Suppressor macrophage treated with lipopolysaccharide for 1 hour (primary cell): ENCODE measurements at regions not wholly inside any gene's neighbourhood (a gene's known extent, or its start where the extent isn't known, plus 50 kb on each side); places are given as distances from the start of the nearest gene placed in this dataset.
"Not testable (repeated sequence)": the region's sequence is repeated elsewhere in the genome, so short reads cannot be mapped to it uniquely, and the experiment has no call there.

Experiments used
- DNase-seq, 3 donors: peaks; one replicate each; pipeline ENCODE4 v3.0.0-alpha.2; 2020 to 2022

GRCh38 chr16:72729552-72729951 lies 318.4 kb downstream of the ZFHX3 start:
- not testable (repeated sequence) for DNase-seq

GRCh38 chr16:72728516-72728915 lies 319.4 kb downstream of the ZFHX3 start:
- DNase-seq: no peak

- no peak for DNase-seq
These were observed 320.4 kb downstream of the ZFHX3 start for GRCh38 chr16:72727565-72727964.

- DNase-seq: no peak
These were observed 322.3 kb downstream of the ZFHX3 start for GRCh38 chr16:72725643-72726042.

- DNase-seq: peak; percentile 2 to 37 (median 24)
These were observed 324.1 kb downstream of the ZFHX3 start for GRCh38 chr16:72723781-72724180.

- no peak for DNase-seq
These were observed 325.4 kb downstream of the ZFHX3 start for GRCh38 chr16:72722552-72722951.

GRCh38 chr16:72721981-72722380 lies 325.9 kb downstream of the ZFHX3 start:
- no peak for DNase-seq

- peak in 1 of 3 donors; percentile 6 for DNase-seq
These were observed 332.7 kb downstream of the ZFHX3 start for GRCh38 chr16:72715267-72715666.

- no peak for DNase-seq
These were observed 336.1 kb downstream of the ZFHX3 start for GRCh38 chr16:72711823-72712222.

- DNase-seq: no peak
These were observed 342.1 kb downstream of the ZFHX3 start for GRCh38 chr16:72705801-72706200.

GRCh38 chr16:72704746-72705372 lies 343.1 kb downstream of the ZFHX3 start:
- DNase-seq: no peak

- DNase-seq: no peak
These were observed 358.1 kb downstream of the ZFHX3 start for GRCh38 chr16:72689851-72690250.

GRCh38 chr16:72680732-72681131 lies 367.2 kb downstream of the ZFHX3 start:
- DNase-seq: no peak

- no peak for DNase-seq
These were observed 368.1 kb downstream of the ZFHX3 start for GRCh38 chr16:72679856-72680255.

GRCh38 chr16:72677662-72678447 lies 370.1 kb downstream of the ZFHX3 start:
- no peak for DNase-seq

GRCh38 chr16:72673118-72673517 lies 374.8 kb downstream of the ZFHX3 start:
- DNase-seq: no peak

GRCh38 chr16:72666267-72666666 lies 381.7 kb downstream of the ZFHX3 start:
- no peak for DNase-seq

GRCh38 chr16:72665701-72666100 lies 382.2 kb downstream of the ZFHX3 start:
- DNase-seq: no peak

GRCh38 chr16:72664509-72665408 lies 383.2 kb downstream of the ZFHX3 start:
- DNase-seq: peak; percentile 98 to 99 (median 99)

- no peak for DNase-seq
These were observed 383.8 kb downstream of the ZFHX3 start for GRCh38 chr16:72664056-72664508.

- no peak for DNase-seq
These were observed 388.8 kb downstream of the ZFHX3 start for GRCh38 chr16:72658888-72659717.

- DNase-seq: no peak
These were observed 390.1 kb downstream of the ZFHX3 start for GRCh38 chr16:72657791-72658190.
